Superior temporal gyrus (tissue), 1 donor: ENCODE measurements at regions not wholly inside any gene's neighbourhood (a gene's known extent, or its start where the extent isn't known, plus 50 kb on each side); places are given as distances from the start of the nearest gene placed in this dataset.
"Not testable (repeated sequence)": the region's sequence is repeated elsewhere in the genome, so short reads cannot be mapped to it uniquely, and the experiment has no call there.

Experiments
- DNase-seq: peaks from one replicate; pipeline ENCODE4 v3.0.0-alpha.2; 2016; ENCODE audit errors: extremely low spot score

DNA sequence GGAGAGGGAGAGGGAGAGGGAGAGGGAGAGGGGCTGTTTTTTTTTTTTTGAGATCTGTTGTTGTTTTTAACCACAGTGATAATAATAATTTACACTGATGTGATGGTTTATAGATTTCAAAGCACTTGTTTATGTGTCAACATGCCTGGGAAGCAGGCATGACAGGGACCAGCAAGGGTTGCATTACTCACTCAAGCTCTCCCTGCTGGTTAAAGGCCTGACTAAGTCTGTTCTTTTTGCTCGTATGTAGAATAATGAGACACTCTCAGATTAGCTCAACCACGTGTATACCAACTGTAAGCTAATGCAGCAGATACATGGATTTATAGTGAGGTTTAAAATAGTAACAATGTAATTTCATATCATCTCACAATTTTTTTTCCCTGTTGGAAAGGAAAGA is 134.6 kb upstream of the BOD1L1 start:
- DNase-seq = no peak

DNA sequence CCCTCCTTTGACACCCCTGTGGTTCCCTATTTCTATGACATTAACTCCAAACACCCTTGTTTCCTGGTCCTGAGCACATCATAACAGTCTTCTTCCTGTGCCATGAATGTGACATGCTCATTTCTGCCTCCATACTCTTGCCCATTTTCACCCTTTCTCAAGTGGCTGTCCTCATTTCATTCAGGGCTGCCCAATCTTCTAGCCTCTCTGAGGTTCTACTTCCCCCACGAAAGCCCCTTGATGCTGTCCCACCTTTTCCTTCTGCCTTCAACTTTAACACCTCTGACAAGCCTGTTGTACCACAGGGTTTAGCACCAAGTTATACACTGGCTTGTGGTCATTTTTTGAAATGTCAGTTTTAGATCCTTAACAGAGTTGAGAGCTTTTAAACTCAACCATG is 136.2 kb upstream of the BOD1L1 start:
- no peak for DNase-seq

DNA sequence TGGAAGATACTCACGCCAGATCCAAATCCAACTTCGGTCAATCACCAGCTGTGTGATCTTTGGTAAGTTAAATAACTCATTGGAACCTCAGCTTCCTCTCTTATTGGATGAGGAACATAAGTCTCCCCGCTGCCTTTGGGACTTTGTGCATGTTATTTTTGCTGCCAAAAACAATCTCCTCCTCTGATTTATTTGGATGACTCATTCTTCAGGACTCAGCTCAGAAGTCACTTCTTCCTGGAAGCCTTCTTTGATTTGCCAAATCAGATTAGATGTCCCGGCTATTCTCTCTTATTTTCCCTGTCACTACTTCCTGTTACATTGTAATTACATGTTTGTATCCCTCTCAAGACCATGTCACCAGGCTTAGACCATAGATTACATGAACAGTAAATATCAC is 138.0 kb upstream of the BOD1L1 start:
- no peak for DNase-seq

DNA sequence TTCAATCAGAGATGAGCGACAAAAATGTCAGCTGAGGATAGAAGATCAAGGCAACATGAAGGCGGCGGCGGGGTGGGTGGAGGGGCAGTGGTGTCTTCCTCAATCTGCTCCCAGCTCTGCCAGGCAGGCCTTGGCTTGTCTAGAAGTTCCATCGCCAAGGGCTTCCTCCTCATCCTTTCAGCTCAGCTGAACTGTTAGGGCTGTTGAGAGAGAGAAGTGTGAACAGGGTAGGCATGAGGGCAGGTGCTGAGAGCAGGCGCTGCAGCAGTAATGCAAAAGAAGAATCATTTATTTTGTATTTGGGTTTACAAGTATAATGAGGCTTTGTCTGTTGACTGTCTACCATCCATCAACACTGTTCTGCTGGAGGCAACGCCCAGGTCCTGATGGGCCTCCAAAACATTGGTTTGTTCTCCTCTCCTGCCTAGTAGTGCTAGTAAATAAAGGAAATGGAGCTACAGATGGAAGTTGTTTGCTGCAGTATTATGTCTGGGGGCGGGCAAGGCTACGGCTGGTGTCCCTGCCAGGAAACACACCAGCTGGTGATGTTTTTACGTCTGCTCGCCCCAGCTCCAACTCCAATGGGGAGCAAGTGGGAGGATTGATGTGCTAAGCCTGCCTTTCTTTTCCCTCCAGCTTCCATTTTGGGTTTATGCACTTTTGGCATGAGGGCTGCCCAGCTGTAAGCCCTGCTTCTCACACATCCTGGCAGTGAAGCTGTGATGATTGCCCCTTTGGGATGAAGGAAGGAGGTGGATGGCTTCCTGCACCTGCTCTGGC is 139.4 kb upstream of the BOD1L1 start:
- DNase-seq = peak; percentile 54

DNA sequence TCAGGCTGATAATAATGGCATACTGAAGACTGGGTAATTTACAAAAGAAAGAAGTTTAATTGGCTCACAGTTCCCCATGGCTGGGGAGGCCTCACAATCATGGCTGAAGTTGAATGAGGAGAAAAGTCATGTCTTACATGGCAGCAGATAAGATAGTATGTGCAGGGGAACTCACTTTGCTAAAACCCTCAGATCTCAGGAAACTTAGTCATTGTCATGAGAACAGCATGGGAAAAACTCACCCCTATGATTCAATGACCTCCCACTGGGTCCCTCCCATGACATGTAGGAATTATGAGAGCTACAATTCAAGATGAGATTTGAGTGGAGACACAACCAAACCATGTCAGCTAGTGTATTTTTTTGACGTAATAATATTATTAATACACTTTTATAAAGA is 149.8 kb upstream of the BOD1L1 start:
- DNase-seq = no peak

DNA sequence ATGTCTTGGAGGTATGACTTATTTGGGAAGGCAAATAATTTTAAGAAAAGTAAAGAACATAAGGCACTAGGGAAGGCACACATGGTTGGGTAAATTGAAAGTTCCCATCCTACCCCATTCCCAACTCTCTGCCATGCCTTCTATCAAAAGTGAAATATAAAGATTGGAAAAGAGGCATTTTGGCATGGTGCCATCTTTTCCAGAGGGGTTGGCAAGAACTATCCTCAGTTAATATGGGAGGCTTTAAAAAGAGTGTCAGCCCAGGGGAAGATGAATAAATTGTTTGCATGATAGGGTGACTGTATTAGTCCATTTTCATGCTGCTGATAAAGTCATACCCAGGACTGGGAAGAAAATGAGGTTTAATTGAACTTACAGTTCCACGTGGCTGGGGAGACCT is 150.8 kb upstream of the BOD1L1 start:
- DNase-seq = no peak

DNA sequence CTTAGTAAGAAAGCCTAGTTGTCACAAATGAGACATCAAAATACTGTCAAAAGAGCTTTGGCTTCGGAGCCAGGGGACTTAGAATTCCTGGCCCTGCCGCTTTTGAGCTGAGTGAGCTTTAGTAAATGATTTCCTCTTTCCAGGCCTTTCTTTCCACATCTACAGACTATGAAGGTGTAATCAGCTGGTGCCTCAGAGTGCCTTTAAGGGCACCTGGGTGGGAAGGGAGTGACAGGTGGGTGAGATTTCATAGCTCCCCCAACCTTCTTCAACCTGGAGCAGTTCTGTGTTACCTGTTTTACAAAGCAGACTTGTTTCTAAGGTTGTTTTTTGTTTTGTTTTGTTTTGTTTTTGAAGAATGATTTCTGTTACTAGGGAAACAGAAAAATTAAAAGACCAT is 154.7 kb upstream of the BOD1L1 start:
- no peak for DNase-seq

DNA sequence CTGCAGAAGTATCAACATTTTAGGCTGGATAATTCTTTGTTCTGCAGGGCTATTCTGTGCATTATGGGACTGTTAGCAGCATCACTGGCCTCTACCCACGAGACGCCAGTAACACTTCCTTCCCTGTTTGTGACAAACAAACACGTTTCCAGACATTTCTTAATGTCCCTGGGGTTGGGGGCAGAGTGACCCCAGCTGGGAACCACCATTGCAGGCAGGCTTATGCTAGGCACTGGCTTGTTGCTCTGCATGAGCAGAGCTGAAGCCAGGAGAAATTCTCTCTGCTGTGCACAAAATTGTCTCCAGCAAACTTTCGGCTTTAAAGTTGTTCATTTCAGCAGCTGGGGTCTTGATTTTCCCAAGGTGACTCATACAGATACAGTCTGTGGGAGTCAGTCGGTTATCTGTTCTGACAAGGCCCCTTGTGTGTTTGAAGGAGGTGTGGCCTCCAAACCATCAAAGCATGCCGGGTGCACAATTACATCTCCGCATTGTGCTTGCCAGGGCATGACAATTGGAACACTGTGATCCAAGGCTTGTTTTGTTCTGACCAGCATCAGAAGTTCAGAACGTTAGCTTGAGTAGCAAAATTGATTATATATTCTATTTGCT is 156.4 kb upstream of the BOD1L1 start:
- DNase-seq = peak; percentile 92

DNA sequence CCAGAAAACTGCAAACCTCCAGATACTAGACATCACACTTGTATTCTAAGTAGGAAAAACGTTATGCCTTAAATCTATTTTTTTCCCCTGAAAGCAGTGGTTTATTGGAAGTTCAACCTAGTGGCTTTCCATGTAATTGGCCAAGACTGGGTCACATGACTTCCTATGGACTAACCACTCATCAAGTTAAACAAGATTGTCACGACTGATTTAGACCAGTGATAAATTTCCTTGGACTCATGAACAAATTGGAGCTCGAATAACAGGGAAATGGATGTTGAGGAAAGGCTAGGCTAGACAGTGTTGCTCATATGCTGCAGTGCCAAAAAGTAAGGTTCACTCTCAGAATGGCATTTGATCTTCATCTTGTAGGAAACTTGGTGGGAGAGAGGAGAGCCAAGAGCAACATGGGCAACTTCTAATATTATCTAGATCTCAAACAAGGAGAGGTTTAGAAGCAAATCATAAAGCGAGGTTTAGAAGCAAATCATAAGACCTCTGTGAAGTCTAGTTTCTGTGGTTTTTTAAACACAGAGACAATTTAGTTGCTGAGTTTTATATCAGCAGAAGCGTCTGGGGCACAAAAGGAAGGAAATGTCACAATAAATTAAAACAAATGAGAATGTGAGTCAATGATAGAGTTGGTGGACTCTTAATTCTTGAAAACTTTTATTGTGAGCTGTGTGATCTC is 165.6 kb upstream of the BOD1L1 start:
- DNase-seq = no peak

DNA sequence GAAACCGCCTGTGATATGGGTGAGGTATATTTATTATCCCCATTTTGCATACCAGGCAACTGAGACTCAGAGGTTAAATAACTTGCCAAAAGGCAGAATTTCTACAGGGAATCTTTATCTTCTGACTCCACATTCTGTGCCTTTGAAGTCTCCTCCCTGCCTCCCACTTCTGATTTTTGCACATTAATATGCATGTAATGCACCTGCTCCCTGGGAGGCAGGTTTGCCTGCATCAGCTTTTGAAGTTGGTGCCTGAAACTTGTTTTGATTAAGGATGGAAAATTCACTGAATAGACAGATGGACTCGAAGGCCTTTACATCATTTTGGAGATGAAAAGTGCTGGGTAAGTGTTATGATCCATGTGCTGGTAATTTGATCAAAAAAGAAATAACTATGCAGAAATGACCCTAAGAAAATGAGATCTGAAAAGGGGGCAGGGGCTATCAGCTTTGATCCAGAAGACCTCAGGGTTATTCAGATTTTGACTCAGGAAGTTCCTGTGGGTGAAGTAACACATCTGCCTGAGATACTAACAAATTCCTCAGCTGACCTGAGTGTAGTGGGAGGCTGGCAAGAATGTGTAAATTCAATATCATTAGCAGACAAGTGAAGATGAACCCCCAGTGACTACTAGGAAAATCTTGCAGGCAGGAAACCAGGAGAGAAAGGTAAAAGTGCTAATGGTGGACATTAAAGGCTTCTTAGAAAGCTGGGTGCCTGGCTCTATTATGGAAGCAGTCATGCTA is 167.5 kb upstream of the BOD1L1 start:
- DNase-seq = no peak

DNA sequence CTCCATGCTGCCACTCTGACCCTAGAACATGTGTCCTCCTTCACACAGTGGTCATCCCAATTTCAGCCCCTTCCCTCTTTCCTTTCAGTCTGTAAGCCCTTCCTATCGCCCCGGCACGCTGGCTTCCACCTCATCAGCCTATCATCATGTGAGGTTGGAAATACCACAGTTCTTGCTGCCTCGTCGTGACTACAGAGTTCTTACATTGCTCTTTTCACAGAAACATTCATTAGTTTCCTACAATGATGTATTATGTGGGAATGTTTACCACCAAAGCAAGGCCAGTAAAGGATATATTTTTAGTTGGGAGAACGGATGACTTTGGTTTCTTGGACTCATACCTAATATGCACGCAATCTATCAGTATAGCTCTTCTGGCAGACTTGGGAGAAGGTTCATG is 169.5 kb upstream of the BOD1L1 start:
- no peak for DNase-seq

DNA sequence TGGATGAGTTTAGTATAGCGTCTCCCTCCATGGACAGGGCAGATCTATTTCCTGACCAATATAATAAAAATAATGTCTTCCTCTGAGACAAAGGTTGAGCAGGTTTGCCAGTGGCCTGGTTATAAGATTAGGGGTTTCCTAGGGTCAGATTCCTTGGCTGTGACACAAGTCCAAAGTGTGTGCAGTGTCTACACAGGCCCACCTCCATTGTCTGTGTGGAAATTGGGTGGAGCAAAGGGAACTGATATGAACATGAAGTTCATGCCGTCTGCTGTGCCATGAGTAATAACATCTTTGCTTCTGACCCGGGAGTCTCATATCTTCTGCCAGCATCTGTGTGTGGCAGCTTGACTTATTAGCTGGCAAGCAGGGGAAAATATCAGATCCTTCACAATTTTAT is 187.7 kb upstream of the BOD1L1 start:
- DNase-seq = no peak

DNA sequence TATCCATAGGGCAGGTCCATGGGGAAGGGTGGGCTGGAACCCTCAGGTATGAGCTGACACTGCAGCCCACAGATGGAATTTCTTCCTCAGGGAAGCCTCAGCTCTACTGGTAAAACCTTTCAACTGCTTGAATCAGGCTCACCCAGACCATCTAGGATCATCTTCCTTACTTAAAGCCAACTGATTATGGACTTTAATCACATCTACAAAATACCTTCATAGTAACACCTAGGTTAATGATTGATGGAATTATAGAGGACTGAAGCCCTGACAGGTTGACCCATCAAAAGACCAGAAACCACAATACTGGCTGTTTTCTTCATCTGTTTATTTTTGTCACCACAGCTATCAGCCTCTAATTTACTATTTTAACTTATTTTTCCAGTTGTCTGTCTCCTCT is 188.9 kb upstream of the BOD1L1 start:
- DNase-seq = no peak

DNA sequence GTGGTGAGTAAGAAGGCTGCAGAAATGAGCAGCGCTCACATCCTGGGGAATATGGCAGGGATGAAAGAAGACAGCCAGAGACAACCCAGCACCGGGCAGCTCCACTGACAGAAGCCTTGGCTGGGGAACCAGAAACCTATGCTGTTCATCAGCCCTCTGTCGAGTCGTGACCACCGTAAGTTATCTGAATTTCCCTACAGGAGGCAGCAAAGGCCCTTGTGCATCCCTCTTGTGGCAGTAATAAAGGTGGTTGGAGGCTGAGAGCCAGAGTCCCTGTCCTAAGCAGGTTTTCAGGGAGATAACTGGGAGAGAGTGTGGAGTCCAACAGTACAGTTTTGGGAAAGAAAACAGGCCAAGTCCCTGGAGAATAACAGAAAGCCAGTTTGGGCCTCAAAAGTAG is 194.0 kb upstream of the BOD1L1 start:
- no peak for DNase-seq

DNA sequence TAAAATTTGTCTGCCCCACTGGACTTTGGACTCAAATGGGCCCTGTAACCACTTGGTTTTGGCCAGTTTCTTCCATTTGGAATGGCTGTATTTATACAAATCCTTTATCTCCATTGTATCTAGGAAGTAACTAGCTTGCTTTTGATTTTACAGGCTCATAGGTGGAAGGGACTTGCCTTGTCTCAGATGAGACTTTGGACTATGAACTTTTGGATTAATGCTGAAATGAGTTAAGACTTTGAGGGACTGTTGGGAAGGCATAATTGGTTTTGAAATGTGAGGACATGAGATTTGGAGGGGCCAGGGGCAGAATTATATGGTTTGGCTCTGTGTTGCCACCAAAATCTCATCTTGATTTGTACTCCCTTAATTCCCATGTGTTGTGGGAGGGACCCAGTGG is 198.3 kb upstream of the BOD1L1 start:
- DNase-seq = not testable (repeated sequence)

DNA sequence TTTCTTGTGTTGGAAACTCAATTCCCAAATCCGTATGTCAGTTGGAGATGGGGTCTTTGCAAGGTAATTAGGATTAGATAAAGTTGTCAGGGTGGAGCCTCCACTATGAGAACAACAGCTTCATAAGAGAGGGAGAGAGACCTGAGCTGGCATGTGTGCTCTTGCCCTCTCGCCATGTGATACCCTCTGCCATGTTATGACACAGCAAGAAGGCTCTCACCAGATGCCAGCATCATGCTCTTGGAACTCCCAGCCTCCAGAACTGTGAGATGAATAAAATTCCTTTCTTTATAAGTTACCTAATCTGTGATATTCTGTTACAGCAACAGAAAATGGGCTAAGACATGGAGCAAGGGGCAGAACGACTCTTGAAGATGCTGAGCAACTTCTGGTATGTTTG is 201.9 kb upstream of the BOD1L1 start:
- DNase-seq = no peak

DNA sequence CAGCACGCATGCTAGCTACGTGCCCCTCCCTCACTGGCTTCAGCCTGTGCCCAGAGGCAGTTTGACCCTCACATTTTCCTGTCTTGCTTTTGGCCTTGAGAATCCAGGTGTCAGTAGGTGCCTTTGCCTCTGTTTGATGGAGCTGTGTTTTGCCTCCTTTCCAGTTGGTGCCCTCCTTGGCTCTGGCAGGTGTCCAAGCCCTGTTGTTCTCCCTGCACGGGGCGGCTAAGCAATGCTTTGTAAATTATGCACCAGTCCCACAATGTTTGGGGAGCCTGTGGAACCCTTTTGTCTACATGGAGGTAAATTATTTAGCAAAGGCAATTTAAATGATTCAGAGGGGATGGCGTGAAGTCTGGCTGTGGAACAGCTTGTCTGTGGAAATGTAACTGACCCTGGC is 202.9 kb upstream of the BOD1L1 start:
- no peak for DNase-seq

DNA sequence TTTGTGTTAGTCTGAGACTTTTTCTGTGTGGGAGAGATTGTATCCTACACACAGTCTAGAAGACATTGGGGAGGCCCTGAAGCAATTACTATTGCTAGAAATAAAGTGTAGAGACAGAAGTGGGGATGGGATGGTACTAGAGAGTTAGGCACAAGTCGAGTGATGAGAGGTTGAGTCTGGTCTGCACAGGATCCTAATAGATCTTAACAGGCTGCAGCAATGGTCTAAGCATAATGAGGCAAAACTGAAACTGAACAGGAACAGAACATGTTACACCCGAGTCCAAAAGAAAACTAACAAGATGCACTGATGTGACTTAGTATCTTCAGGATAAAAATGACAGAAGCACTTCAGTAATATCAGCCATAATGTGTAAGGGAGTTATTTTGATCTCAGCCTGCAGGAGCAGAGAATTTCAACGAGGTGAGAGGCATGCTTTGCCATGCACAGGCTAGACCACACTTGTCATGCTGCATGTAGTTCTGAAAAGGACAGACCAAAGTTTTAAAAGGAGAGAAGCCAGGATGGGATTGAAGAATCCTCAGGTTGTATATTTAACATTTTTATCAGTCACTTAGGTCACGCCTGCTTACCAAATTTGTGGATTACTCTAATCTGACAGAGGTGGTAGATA is 205.8 kb upstream of the BOD1L1 start:
- no peak for DNase-seq

DNA sequence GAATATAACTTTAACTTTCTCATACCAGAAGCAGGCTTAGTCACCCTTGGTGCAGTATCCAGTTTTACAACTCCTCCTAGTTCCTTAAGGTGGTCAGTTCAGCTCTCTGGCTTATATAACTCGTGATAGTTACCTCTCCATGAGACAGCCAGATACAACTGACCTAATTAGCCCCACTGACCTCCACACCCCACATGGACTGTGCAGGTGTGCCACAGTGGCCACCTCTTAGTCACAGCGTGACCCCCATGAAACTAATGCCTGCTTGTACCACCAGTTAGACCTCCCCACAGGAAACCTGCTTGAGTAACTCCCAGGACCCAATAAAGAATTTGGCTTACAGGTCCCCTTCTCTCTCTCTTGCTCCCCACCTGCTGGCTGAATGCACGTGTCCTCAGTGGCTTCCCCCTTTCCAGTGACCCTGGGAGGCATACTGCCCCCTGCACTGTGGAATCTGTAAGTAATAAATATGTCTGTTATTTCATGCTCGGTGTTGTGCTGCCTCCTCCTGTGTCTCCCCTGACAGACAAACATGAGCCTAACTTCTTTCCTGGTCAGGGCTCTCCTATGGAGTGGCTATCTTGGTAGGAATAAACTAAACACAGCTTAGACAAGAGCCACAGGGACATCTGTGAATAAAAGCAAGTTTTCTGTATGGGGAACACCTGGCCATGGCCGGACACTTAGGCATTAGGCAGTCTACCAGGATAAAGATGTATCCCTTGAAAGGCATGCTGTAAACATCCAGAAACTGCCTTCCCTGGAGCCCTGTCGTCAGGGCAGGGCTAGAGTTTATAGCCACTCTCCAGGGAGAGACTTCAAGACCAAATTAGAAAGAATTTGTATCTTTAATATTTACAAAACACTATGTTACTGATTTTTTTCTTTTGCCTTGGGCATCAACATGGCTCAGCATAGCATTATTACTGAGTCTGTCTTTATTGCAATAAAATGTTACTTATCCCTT is 209.7 kb upstream of the BOD1L1 start:
- no peak for DNase-seq

DNA sequence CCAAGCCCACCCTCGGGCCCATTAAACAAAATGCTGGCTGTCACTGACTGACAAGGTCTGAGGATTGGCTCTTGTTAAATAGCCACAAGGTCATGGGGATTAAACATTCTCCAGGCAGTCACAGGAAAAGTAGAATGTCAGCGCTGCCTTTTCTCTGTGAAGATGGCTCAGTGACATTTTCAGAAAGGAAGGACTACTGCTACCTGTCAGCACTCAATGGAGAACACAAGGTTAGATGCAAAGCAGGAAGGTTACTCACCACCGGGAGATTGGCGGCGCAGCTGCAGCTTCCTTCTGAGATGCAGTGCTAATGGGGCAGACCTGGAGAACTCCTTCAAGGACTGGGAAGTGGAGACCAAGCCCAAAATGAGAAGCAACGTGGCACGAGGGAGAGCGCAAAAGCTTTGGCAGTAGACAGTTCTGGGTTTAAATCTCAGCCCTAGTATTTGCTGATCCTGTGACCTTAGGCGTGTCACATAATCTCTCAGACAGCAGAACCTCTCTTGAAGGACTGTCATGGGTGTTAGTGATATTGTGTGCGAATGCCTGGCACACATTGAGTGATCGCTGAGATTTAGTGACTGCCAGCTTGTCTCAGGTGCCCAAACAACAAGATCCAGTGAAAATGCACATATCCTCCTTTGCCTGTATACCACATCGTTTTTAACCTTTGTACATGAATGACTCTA is 213.1 kb upstream of the BOD1L1 start:
- DNase-seq = no peak
